SK-N-SH treated with all-trans-retinoic acid at 6 μM for 48 hours (cell line): ENCODE measurements at regions not wholly inside any gene's neighbourhood (a gene's known extent, or its start where the extent isn't known, plus 50 kb on each side); places are given as distances from the start of the nearest gene placed in this dataset.

Source experiments
- ATAC-seq: fragments of 200-7000 bp; cut with Tn5 transposase; 3 replicates; pipeline ENCODE4 v1.9.1; 2020; ENCODE audit warnings: mild to moderate bottlenecking, moderate library complexity
- BACH2 ChIP-seq: fragments of 250-450 bp; sonication (Bioruptor Pico); IDR thresholded peaks from 2 replicates; pipeline ENCODE4 v1.9.0; 2021; ENCODE audit warnings: mild to moderate bottlenecking, borderline replicate concordance
- CSDC2 ChIP-seq: fragments of 250-450 bp; sonication (Bioruptor Pico); IDR thresholded peaks from 2 replicates; pipeline ENCODE4 v1.5.0; 2020; ENCODE audit warnings: mild to moderate bottlenecking, moderate library complexity
- ESRRG ChIP-seq: fragments of 250-450 bp; sonication (Bioruptor Pico); IDR thresholded peaks from 2 replicates; pipeline ENCODE4 v1.6.1; 2021; ENCODE audit warnings: mild to moderate bottlenecking
- GLIS3 ChIP-seq: fragments of 250-450 bp; sonication (Bioruptor Pico); IDR thresholded peaks from 2 replicates; pipeline ENCODE4 v1.5.0; 2020; ENCODE audit warnings: mild to moderate bottlenecking, moderate library complexity
- ISL1 ChIP-seq: fragments of 250-450 bp; sonication (Bioruptor Pico); IDR thresholded peaks from 2 replicates; pipeline ENCODE4 v2.1.2; 2022; ENCODE audit warnings: mild to moderate bottlenecking, moderate library complexity
- OSR1 ChIP-seq: fragments of 250-450 bp; sonication (Bioruptor Pico); IDR thresholded peaks from 2 replicates; pipeline ENCODE4 v1.8.0; 2022; ENCODE audit warnings: moderate library complexity, mild to moderate bottlenecking, inconsistent platforms
- PPARA ChIP-seq: fragments of 250-450 bp; sonication (Bioruptor Pico); IDR thresholded peaks from 2 replicates; pipeline ENCODE4 v1.5.0; 2020; ENCODE audit warnings: mild to moderate bottlenecking, borderline replicate concordance
- RARB ChIP-seq: fragments of 250-450 bp; sonication (Bioruptor Pico); IDR thresholded peaks from 2 replicates; pipeline ENCODE4 v1.8.0; 2021; ENCODE audit warnings: mild to moderate bottlenecking, moderate library complexity
- SNAI2 ChIP-seq: fragments of 250-450 bp; sonication (Bioruptor Pico); IDR thresholded peaks from 2 replicates; pipeline ENCODE4 v1.5.0; 2020; ENCODE audit warnings: mild to moderate bottlenecking, moderate library complexity
- TCF4 ChIP-seq: fragments of 250-450 bp; sonication (Bioruptor Pico); IDR thresholded peaks from 2 replicates; pipeline ENCODE4 v1.8.0; 2021; ENCODE audit warnings: mild to moderate bottlenecking, moderate library complexity, borderline replicate concordance
- TOX ChIP-seq: fragments of 250-450 bp; sonication (Bioruptor Pico); IDR thresholded peaks from 2 replicates; pipeline ENCODE4 v1.8.0; 2021; ENCODE audit warnings: mild to moderate bottlenecking, moderate library complexity, borderline replicate concordance
- TSHZ2 ChIP-seq: fragments of 250-450 bp; sonication (Bioruptor Pico); IDR thresholded peaks from 2 replicates; pipeline ENCODE4 v1.5.0; 2020; ENCODE audit warnings: mild to moderate bottlenecking, moderate library complexity
- ZC3H10 ChIP-seq: fragments of 250-450 bp; sonication (Bioruptor Pico); IDR thresholded peaks from 2 replicates; pipeline ENCODE4 v1.5.1; 2021; ENCODE audit warnings: mild to moderate bottlenecking, moderate library complexity
- ZFP3 ChIP-seq: fragments of 250-450 bp; sonication (Bioruptor Pico); IDR thresholded peaks from 2 replicates; pipeline ENCODE4 v1.5.0; 2020; ENCODE audit warnings: mild to moderate bottlenecking, moderate library complexity
- ZFP30 ChIP-seq: fragments of 450-650 bp; formaldehyde crosslinking; IDR thresholded peaks from 2 replicates; pipeline ENCODE4 v1.5.0; 2022; ENCODE audit warnings: mild to moderate bottlenecking, moderate library complexity
- ZNF8 ChIP-seq: fragments of 450-650 bp; formaldehyde crosslinking; IDR thresholded peaks from 2 replicates; pipeline ENCODE4 v1.5.0; 2020; ENCODE audit warnings: mild to moderate bottlenecking, moderate library complexity
- TF ChIP-seq, protein P1 (sequence below): fragments of 250-450 bp; sonication (Bioruptor Pico); IDR thresholded peaks from 2 replicates; pipeline ENCODE4 v1.8.0; 2021; ENCODE audit warnings: low read depth, mild to moderate bottlenecking, moderate library complexity, borderline replicate concordance
- TF ChIP-seq, protein P2 (sequence below): fragments of 250-450 bp; sonication (Bioruptor Pico); IDR thresholded peaks from 2 replicates; pipeline ENCODE4 v1.8.0; 2020; ENCODE audit warnings: mild to moderate bottlenecking, moderate library complexity, borderline replicate concordance
- TF ChIP-seq, protein P3 (sequence below): fragments of 250-450 bp; sonication (Bioruptor Pico); IDR thresholded peaks from 2 replicates; pipeline ENCODE4 v1.5.1; 2021; ENCODE audit warnings: mild to moderate bottlenecking, moderate library complexity

DNA sequence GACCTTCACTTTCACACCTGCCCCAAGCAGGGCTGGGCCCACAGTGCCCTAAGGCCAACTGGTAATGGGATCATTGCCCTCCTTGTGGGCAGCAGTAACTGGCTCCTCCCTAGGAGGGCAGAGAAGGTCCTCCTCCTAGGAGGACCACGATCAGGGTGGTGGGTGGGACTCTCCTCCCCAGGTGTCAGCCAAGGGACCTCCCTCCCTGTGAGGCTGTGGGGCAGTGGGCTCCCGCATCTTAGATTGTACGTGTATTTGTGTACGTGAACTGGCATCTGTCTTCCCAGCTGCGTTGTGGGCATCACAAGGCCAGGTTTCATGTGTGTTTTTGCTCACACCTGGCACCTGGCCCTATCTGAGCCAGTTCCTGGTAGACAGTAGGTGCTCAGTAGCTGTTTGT is 111.8 kb downstream of the SOX1 start:
- TF ChIP-seq ESRRG (CRISPR knock-in tag) (no peak), RARB (CRISPR knock-in tag) (no peak), ZNF8 (CRISPR knock-in tag) (no peak), BACH2 (CRISPR knock-in tag) (no peak), TCF4 (no peak), ZFP30 (CRISPR knock-in tag) (no peak), GLIS3 (no peak), ZFP3 (no peak)
- TF ChIP-seq, protein P1, sequence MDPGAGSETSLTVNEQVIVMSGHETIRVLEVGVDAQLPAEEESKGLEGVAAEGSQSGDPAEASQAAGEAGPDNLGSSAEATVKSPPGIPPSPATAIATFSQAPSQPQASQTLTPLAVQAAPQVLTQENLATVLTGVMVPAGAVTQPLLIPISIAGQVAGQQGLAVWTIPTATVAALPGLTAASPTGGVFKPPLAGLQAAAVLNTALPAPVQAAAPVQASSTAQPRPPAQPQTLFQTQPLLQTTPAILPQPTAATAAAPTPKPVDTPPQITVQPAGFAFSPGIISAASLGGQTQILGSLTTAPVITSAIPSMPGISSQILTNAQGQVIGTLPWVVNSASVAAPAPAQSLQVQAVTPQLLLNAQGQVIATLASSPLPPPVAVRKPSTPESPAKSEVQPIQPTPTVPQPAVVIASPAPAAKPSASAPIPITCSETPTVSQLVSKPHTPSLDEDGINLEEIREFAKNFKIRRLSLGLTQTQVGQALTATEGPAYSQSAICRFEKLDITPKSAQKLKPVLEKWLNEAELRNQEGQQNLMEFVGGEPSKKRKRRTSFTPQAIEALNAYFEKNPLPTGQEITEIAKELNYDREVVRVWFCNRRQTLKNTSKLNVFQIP (CRISPR knock-in tag) = no peak
- no peak for ATAC-seq

GRCh38 chr13:112179421-112179820 is 112.5 kb downstream of the SOX1 start:
- no peak for ATAC-seq
- no peak for TF ChIP-seq ZC3H10 (CRISPR knock-in tag)
- TF ChIP-seq, protein P1 (CRISPR knock-in tag) = no peak

GRCh38 chr13:112179995-112180394 is 113.0 kb downstream of the SOX1 start:
- ATAC-seq = no peak
- TF ChIP-seq BACH2 (CRISPR knock-in tag) = no peak
- no peak for TF ChIP-seq GLIS3
- TF ChIP-seq, protein P1 (CRISPR knock-in tag) = no peak

DNA sequence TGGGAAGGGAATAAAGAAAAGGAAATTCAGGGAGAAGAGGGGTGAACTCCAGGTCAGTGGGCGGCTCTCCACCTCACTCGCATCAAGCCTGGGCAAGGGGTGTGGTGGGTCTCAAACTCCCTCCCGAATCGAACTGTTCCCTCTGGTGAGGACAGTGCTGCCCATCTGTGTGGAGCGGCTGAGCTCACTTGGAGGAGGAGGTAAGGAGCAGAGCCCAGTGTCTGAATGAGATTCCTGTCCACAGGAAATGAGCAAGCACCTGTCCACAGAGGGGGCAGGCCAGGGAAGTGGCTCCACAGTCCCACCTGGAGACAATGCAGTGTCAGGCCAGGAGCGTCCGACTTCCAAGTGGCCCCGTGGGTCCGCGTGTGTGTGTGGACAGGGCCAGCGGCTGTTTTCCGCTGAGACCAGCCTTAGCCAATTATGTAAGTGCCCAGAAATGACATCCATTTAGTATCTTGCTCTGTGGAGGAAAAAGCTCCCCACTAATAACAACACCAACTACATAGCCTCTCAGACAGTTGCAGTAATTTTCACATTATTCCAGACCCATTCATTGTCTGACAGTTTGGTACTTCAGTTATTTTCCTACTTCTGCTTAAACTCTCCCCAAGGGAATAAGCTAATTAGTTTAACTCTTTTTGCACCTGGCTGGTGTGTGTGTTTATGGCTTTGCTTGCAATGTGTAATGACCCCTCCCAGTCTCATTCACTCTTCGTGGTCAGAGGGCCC is 114.6 kb downstream of the SOX1 start:
- no peak for ATAC-seq
- no peak for TF ChIP-seq TOX (CRISPR knock-in tag)
- TF ChIP-seq ZNF8 (CRISPR knock-in tag) = no peak
- TF ChIP-seq TSHZ2 (CRISPR knock-in tag) = no peak
- no peak for TF ChIP-seq ZFP3
- no peak for TF ChIP-seq ZFP30 (CRISPR knock-in tag)
- no peak for TF ChIP-seq OSR1 (CRISPR knock-in tag)
- no peak for TF ChIP-seq GLIS3
- no peak for TF ChIP-seq CSDC2
- TF ChIP-seq BACH2 (CRISPR knock-in tag) = no peak
- TF ChIP-seq, protein P2, sequence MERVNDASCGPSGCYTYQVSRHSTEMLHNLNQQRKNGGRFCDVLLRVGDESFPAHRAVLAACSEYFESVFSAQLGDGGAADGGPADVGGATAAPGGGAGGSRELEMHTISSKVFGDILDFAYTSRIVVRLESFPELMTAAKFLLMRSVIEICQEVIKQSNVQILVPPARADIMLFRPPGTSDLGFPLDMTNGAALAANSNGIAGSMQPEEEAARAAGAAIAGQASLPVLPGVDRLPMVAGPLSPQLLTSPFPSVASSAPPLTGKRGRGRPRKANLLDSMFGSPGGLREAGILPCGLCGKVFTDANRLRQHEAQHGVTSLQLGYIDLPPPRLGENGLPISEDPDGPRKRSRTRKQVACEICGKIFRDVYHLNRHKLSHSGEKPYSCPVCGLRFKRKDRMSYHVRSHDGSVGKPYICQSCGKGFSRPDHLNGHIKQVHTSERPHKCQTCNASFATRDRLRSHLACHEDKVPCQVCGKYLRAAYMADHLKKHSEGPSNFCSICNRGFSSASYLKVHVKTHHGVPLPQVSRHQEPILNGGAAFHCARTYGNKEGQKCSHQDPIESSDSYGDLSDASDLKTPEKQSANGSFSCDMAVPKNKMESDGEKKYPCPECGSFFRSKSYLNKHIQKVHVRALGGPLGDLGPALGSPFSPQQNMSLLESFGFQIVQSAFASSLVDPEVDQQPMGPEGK (CRISPR knock-in tag) = no peak
- TF ChIP-seq ESRRG (CRISPR knock-in tag) = no peak
- no peak for TF ChIP-seq ZC3H10 (CRISPR knock-in tag)
- TF ChIP-seq, all 23 proteins: peak for 0

GRCh38 chr13:112182251-112182650 is 115.3 kb downstream of the SOX1 start:
- no peak for ATAC-seq
- TF ChIP-seq ESRRG (CRISPR knock-in tag) (no peak), ISL1 (CRISPR knock-in tag) (no peak), PPARA (CRISPR knock-in tag) (no peak), ZFP3 (no peak), CSDC2 (no peak), ZC3H10 (CRISPR knock-in tag) (no peak), TOX (CRISPR knock-in tag) (no peak), SNAI2 (CRISPR knock-in tag) (no peak)
- TF ChIP-seq, protein P3, sequence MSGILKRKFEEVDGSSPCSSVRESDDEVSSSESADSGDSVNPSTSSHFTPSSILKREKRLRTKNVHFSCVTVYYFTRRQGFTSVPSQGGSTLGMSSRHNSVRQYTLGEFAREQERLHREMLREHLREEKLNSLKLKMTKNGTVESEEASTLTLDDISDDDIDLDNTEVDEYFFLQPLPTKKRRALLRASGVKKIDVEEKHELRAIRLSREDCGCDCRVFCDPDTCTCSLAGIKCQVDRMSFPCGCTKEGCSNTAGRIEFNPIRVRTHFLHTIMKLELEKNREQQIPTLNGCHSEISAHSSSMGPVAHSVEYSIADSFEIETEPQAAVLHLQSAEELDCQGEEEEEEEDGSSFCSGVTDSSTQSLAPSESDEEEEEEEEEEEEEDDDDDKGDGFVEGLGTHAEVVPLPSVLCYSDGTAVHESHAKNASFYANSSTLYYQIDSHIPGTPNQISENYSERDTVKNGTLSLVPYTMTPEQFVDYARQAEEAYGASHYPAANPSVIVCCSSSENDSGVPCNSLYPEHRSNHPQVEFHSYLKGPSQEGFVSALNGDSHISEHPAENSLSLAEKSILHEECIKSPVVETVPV (CRISPR knock-in tag) = no peak
- TF ChIP-seq, protein P2 (CRISPR knock-in tag) = no peak
